ENCODE measurements at regions not wholly inside any gene's neighbourhood (a gene's known extent, or its start where the extent isn't known, plus 50 kb on each side); places are given as distances from the start of the nearest gene placed in this dataset.

DNA sequence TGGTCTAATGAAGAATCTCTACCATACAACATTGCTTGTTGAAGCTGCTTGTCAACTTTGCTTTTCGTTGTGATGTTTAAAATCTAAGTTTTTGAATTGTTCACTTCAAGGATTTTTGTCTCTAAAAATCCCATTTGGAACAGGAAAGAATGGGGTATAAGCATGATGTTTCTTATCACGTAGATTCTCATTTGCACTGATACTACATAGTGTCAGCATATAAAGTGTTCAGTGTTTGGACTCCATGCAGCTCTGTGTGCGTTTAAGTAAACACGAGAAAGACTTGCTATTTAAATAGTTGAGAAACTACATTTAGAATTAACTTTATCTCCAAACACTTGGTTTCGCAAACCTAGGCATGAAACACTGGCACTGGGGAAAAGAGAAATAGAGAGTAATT lies 452.5 kb downstream of the NKX6-1 start:
- Histone ChIP-seq H3K27ac (no peak overlapping the region), H3K4me3 (no peak overlapping the region), H3K27me3 (no peaks in the 10 kb centered on the region), H3K4me1 (ENCODE audit: low read depth) (no peaks in the 10 kb centered on the region), H3K9me3 (ENCODE audit: low read depth) (no peaks in the 10 kb centered on the region), H3K36me3 (no peaks in the 10 kb centered on the region)
- TF ChIP-seq, protein P1, sequence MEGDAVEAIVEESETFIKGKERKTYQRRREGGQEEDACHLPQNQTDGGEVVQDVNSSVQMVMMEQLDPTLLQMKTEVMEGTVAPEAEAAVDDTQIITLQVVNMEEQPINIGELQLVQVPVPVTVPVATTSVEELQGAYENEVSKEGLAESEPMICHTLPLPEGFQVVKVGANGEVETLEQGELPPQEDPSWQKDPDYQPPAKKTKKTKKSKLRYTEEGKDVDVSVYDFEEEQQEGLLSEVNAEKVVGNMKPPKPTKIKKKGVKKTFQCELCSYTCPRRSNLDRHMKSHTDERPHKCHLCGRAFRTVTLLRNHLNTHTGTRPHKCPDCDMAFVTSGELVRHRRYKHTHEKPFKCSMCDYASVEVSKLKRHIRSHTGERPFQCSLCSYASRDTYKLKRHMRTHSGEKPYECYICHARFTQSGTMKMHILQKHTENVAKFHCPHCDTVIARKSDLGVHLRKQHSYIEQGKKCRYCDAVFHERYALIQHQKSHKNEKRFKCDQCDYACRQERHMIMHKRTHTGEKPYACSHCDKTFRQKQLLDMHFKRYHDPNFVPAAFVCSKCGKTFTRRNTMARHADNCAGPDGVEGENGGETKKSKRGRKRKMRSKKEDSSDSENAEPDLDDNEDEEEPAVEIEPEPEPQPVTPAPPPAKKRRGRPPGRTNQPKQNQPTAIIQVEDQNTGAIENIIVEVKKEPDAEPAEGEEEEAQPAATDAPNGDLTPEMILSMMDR (IDR thresholded peaks at IDR 0.05; ENCODE audit: low read depth, low read length): no peak
- DNase-seq (ENCODE audit: low read depth in 1 of 2, low spot score in 1 of 2): no peak

DNA sequence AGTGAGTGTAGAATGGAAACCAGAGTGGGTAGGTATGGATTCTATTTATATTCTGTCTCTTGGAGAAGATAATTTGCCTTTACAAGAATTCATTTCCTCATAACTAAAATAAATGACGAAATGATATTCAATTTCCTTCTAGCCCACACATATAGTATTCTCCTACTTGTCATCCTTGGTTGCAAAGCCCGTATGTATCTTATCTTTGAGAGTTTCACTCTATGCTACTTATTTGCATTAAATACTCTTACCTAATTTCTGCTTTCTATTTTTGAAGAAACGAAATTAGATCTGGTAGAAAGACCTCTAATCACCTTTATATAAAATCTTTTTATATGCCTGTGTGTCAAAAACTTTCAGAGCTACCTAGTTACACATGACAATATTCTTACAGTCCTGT lies 457.7 kb downstream of the NKX6-1 start:
- TF ChIP-seq, protein P1 (IDR thresholded peaks at IDR 0.05; ENCODE audit: low read depth, low read length): no peak
- no peak overlapping the region for H3K4me3 ChIP-seq
- H3K36me3 ChIP-seq: no peaks in the 10 kb centered on the region
- no peaks in the 10 kb centered on the region for H3K9me3 ChIP-seq (ENCODE audit: low read depth)
- no peak for DNase-seq (ENCODE audit: low read depth in 1 of 2, low spot score in 1 of 2)
- no peak overlapping the region for H3K27ac ChIP-seq
- no peaks in the 10 kb centered on the region for H3K27me3 ChIP-seq
- H3K4me1 ChIP-seq (ENCODE audit: low read depth): no peaks in the 10 kb centered on the region

DNA sequence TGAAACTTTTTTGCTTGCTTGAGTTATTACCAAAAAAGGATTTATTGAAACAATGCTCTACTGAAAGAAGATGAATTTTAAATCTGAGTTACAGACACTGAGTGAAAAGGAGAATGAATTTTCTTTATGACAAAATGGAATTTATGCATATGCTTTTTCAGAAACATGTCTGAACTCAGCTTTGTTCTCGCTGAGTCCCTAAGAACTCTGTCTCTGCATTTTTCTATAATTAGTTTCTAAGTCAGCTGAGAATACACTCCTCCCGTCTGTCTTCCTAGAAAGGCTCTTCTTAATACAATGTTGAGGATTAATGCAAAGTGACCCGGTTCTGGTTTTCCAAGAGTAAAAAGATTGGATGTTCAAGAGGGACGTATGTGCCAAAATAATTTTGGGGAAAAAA lies 463.5 kb downstream of the NKX6-1 start:
- Histone ChIP-seq H3K4me3 (no peak overlapping the region), H3K27ac (no peak overlapping the region), H3K9me3 (ENCODE audit: low read depth) (no peaks in the 10 kb centered on the region), H3K36me3 (no peaks in the 10 kb centered on the region), H3K27me3 (no peaks in the 10 kb centered on the region), H3K4me1 (ENCODE audit: low read depth) (no peaks in the 10 kb centered on the region)
- TF ChIP-seq, protein P1 (IDR thresholded peaks at IDR 0.05; ENCODE audit: low read depth, low read length): no peak
- DNase-seq (ENCODE audit: low read depth in 1 of 2, low spot score in 1 of 2): no peak

DNA sequence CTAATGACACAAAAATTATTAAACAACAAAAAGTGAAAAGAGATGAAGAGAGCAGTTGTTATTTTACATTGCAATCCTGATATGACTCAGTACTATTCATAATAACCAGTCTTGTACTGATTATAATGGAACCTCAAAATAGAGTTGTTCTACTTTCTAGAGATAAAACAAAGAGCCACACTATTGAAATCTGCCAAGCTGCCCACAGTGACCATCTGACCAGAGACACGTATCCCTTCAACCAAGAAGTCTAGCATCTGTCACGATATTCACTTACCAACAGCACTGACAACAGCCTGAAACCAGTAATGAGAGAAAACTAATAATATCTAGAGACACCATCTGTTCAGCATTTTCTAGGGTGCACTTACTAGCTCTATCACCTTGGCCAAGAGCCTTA lies 466.7 kb downstream of the NKX6-1 start:
- no peak for DNase-seq (ENCODE audit: low read depth in 1 of 2, low spot score in 1 of 2)

DNA sequence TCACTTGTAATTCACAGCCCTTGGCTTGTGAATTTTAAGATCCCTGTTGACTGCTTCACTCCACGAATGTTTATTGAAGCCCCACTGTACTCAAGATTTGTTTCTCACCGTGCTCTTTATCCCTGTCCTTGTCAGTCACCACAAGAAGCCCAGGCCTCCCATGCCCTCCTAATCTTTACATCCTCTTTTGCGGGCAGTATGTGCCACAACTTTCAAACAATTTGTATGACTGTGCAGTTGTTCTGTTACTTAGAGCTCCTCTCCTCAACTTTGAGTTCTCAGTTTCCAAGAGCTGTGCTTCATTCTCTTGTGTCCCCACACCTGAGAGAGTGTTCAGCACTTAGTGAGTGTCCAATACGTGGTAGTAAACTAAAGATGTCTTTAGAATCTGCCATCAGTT lies 467.7 kb downstream of the NKX6-1 start:
- Histone ChIP-seq H3K4me3 (no peak overlapping the region), H3K9me3 (ENCODE audit: low read depth) (no peaks in the 10 kb centered on the region), H3K27ac (no peak overlapping the region), H3K4me1 (ENCODE audit: low read depth) (no peaks in the 10 kb centered on the region), H3K27me3 (no peaks in the 10 kb centered on the region), H3K36me3 (no peaks in the 10 kb centered on the region)
- TF ChIP-seq, protein P1 (IDR thresholded peaks at IDR 0.05; ENCODE audit: low read depth, low read length): no peak
- DNase-seq (ENCODE audit: low read depth in 1 of 2, low spot score in 1 of 2): no peak

More for the DNA sequence above, 466.7 kb downstream of the NKX6-1 start:
- Histone ChIP-seq H3K27ac (no peak overlapping the region), H3K4me3 (no peak overlapping the region), H3K36me3 (no peaks in the 10 kb centered on the region), H3K9me3 (ENCODE audit: low read depth) (no peaks in the 10 kb centered on the region), H3K27me3 (no peaks in the 10 kb centered on the region), H3K4me1 (ENCODE audit: low read depth) (no peaks in the 10 kb centered on the region)
- TF ChIP-seq, protein P1 (IDR thresholded peaks at IDR 0.05; ENCODE audit: low read depth, low read length): no peak

DNA sequence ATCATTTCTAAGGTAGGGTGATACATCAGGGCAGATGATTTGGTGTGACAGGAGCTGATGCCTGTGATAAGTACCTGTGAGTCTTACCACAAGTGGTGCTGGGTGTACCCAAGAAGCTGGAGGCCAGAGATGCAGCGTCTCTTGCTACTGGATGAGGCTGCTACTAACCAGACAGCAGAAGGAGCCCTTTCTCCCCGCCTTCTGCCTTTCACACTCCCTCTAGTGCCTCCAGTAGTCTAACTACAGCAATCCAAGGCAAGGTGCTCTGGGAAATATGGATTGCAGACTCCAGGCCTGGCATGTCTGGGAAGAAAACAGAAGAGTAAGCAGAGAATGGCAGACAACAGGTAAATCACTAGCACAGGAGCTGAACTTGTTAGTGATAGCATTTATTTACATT lies 470.8 kb downstream of the NKX6-1 start:
- Histone ChIP-seq H3K27ac (no peak overlapping the region), H3K9me3 (ENCODE audit: low read depth) (no peaks in the 10 kb centered on the region), H3K4me1 (ENCODE audit: low read depth) (no peaks in the 10 kb centered on the region), H3K36me3 (no peaks in the 10 kb centered on the region), H3K4me3 (no peak overlapping the region), H3K27me3 (no peaks in the 10 kb centered on the region)
- TF ChIP-seq, protein P1 (IDR thresholded peaks at IDR 0.05; ENCODE audit: low read depth, low read length): no peak
- DNase-seq (ENCODE audit: low read depth in 1 of 2, low spot score in 1 of 2): no peak
